ENCODE measurements at regions not wholly inside any gene's neighbourhood (a gene's known extent, or its start where the extent isn't known, plus 50 kb on each side); places are given as distances from the start of the nearest gene placed in this dataset.

- Mint-ChIP-seq H3K36me3 (no peaks in the 10 kb centered on the region), H3K27me3 (no peaks in the 10 kb centered on the region), H3K27ac (no peak overlapping the region), H3K9me3 (peaks cover 4% of the 10 kb centered on the region), H3K4me3 (no peak overlapping the region), H3K4me1 (no peaks in the 10 kb centered on the region)
- DNase-seq (ENCODE audit: low spot score in 2 of 2): no peak
- ATAC-seq (ENCODE audit: low read depth): no peak
Observed at GRCh38 chr13:34104853-34105252, 286.9 kb downstream of the RFC3 start.

DNA sequence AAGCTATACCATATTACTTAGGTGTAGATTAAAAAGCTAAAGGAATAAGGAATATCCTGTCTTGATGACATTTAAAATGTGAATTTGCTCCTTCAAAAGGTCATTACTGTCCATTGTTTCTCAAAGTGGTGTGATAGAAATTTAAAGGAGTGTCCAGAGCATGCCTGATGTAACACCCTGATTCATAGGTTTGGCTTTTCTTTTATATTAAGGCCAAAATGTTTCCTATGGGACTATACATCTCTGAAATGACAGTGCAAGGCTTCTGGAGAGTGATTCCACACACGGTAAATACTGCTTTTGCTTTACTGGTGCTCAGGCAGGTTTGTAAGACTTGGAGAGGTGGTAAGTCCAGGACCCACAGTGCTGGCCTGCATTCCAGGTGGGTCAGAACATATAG, 289.9 kb downstream of the RFC3 start:
- Mint-ChIP-seq H3K9me3 (peaks cover 6% of the 10 kb centered on the region), H3K27ac (no peak overlapping the region), H3K4me3 (no peak overlapping the region), H3K36me3 (no peaks in the 10 kb centered on the region), H3K4me1 (no peaks in the 10 kb centered on the region), H3K27me3 (peaks cover under 1% of the 10 kb centered on the region)
- ATAC-seq (ENCODE audit: low read depth) (no peak), DNase-seq (ENCODE audit: low spot score in 2 of 2) (no peak)

DNA sequence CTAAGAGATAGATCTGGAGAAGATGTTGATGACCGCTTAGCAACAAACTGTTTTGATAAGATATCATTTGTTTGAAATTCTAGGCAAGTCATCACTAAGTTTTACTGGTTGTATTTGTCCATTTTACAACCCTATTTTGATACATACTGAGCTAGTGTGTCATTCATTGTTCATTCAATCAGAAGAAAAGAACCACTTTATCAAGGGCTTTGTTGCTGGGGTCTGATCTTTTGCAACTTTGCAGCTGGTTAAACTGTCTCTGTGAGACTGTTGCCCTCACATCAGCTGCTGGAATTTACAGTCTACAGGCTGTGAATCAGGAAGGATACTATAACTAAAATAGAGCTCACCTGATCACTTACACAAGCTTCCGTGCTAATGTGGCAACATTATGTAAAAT, 290.5 kb downstream of the RFC3 start:
- no peak for ATAC-seq (ENCODE audit: low read depth)
- no peaks in the 10 kb centered on the region for H3K4me1 Mint-ChIP-seq

GRCh38 chr13:34114581-34114980, 296.6 kb downstream of the RFC3 start:
- Mint-ChIP-seq H3K9me3 (peaks cover 6% of the 10 kb centered on the region), H3K27me3 (peaks cover 2% of the 10 kb centered on the region), H3K4me1 (no peaks in the 10 kb centered on the region), H3K27ac (no peak overlapping the region), H3K36me3 (no peaks in the 10 kb centered on the region), H3K4me3 (no peak overlapping the region)
- DNase-seq (ENCODE audit: low spot score in 2 of 2) (no peak), ATAC-seq (ENCODE audit: low read depth) (no peak)

More for the DNA sequence above, 290.5 kb downstream of the RFC3 start:
- Mint-ChIP-seq H3K36me3 (no peaks in the 10 kb centered on the region), H3K27ac (no peak overlapping the region), H3K9me3 (peaks cover 6% of the 10 kb centered on the region), H3K27me3 (peaks cover 2% of the 10 kb centered on the region), H3K4me3 (no peak overlapping the region)
- no peak for DNase-seq (ENCODE audit: low spot score in 2 of 2)

- no peak overlapping the region for H3K27ac Mint-ChIP-seq
- H3K36me3 Mint-ChIP-seq: no peaks in the 10 kb centered on the region
- peaks cover 2% of the 10 kb centered on the region for H3K27me3 Mint-ChIP-seq
- no peak overlapping the region for H3K4me3 Mint-ChIP-seq
- no peaks in the 10 kb centered on the region for H3K4me1 Mint-ChIP-seq
- H3K9me3 Mint-ChIP-seq: peaks cover 4% of the 10 kb centered on the region
- DNase-seq (ENCODE audit: low spot score in 2 of 2) (no peak), ATAC-seq (ENCODE audit: low read depth) (no peak)
Observed at GRCh38 chr13:34116651-34117050, 298.7 kb downstream of the RFC3 start.

- ATAC-seq (ENCODE audit: low read depth) (no peak), DNase-seq (ENCODE audit: low spot score in 2 of 2) (no peak)
- H3K36me3 Mint-ChIP-seq: no peaks in the 10 kb centered on the region
- H3K4me1 Mint-ChIP-seq: no peaks in the 10 kb centered on the region
- no peak overlapping the region for H3K4me3 Mint-ChIP-seq
- peaks cover 1% of the 10 kb centered on the region for H3K9me3 Mint-ChIP-seq
- no peak overlapping the region for H3K27ac Mint-ChIP-seq
- H3K27me3 Mint-ChIP-seq: peaks cover 1% of the 10 kb centered on the region
Observed at GRCh38 chr13:34124666-34125306, 306.8 kb downstream of the RFC3 start.

DNA sequence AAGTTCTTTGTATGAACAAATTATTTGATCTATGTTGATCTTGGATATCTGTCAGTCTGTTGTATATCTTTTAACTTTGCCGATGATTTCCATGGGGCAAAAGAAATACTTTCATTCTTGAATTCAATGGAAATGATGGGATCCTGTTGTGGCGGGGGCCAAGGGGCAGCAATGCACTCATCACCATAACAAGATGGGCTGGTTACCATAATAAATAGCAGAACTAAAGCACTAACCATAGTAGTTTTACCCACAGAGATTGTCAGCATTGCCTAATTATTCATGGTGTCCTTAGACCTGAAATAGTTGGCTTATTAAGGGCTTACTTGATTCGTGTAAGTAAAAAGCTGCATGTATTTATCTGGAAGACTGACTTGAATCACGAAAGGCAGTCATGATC, 309.6 kb downstream of the RFC3 start:
- no peaks in the 10 kb centered on the region for H3K4me1 Mint-ChIP-seq
- no peak for DNase-seq (ENCODE audit: low spot score in 2 of 2)
- no peak overlapping the region for H3K4me3 Mint-ChIP-seq
- H3K36me3 Mint-ChIP-seq: no peaks in the 10 kb centered on the region
- no peak overlapping the region for H3K27ac Mint-ChIP-seq
- no peaks in the 10 kb centered on the region for H3K9me3 Mint-ChIP-seq
- H3K27me3 Mint-ChIP-seq: peaks cover 1% of the 10 kb centered on the region
- ATAC-seq (ENCODE audit: low read depth): no peak

DNA sequence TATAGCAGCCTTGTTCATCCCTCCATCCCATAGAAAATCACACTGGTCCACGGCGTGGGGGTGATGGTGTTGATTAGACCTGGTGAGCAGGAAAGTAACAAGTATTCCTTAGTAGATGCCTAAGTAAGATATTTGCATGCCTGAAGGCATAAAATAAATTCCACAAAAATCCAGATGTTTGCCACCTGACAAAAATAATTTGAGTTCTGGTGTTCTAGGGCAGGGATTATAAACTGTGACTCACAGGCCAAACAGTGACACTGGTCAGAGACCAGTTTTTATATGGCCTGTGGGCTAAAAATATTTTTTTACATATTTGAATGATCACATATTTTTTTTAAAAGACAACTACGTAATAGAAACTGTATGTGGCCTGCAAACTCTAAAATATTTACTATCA, 310.7 kb downstream of the RFC3 start:
- Mint-ChIP-seq H3K4me1 (no peaks in the 10 kb centered on the region), H3K9me3 (no peaks in the 10 kb centered on the region), H3K36me3 (no peaks in the 10 kb centered on the region), H3K4me3 (no peak overlapping the region), H3K27ac (no peak overlapping the region), H3K27me3 (no peaks in the 10 kb centered on the region)
- no peak for ATAC-seq (ENCODE audit: low read depth)
- no peak for DNase-seq (ENCODE audit: low spot score in 2 of 2)

GRCh38 chr13:34129436-34129835, 311.5 kb downstream of the RFC3 start:
- ATAC-seq (ENCODE audit: low read depth): no peak
- H3K27me3 Mint-ChIP-seq: no peaks in the 10 kb centered on the region
- H3K27ac Mint-ChIP-seq: no peak overlapping the region
- H3K9me3 Mint-ChIP-seq: no peaks in the 10 kb centered on the region
- H3K4me3 Mint-ChIP-seq: no peak overlapping the region
- no peaks in the 10 kb centered on the region for H3K36me3 Mint-ChIP-seq
- no peak for DNase-seq (ENCODE audit: low spot score in 2 of 2)
- H3K4me1 Mint-ChIP-seq: no peaks in the 10 kb centered on the region

DNA sequence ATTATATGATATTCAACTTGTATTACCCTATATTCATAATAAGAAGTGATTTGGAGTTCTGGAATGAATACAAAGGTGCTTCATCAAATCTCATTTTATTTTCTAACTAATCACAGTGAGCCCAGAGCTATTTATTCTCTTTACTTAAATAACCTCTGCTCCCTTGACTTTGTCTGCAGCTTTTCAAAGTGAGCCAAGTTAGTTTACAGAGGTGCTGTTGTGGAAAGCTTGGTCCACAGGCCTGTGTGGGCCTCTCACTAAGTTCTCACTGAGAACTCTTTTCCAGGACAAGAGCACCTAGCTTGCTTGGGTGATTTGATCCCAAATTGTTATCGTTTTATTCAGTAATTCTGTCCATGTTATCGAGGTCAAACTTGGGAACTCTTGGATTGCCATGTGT, 319.3 kb downstream of the RFC3 start:
- DNase-seq (ENCODE audit: low spot score in 2 of 2): no peak
- Mint-ChIP-seq H3K36me3 (no peaks in the 10 kb centered on the region), H3K27me3 (peaks cover 4% of the 10 kb centered on the region)

GRCh38 chr13:34139660-34140227, 321.8 kb downstream of the RFC3 start:
- Mint-ChIP-seq H3K4me3 (no peak overlapping the region), H3K27me3 (peaks cover 4% of the 10 kb centered on the region), H3K9me3 (no peaks in the 10 kb centered on the region), H3K36me3 (no peaks in the 10 kb centered on the region), H3K4me1 (no peaks in the 10 kb centered on the region), H3K27ac (no peak overlapping the region)
- ATAC-seq (ENCODE audit: low read depth) (no peak), DNase-seq (ENCODE audit: low spot score in 2 of 2) (no peak)

More for the DNA sequence above, 319.3 kb downstream of the RFC3 start:
- H3K4me3 Mint-ChIP-seq: no peak overlapping the region
- H3K4me1 Mint-ChIP-seq: no peaks in the 10 kb centered on the region
- no peaks in the 10 kb centered on the region for H3K9me3 Mint-ChIP-seq
- ATAC-seq (ENCODE audit: low read depth): no peak
- H3K27ac Mint-ChIP-seq: no peak overlapping the region

GRCh38 chr13:34143637-34144036, 325.7 kb downstream of the RFC3 start:
- no peaks in the 10 kb centered on the region for H3K9me3 Mint-ChIP-seq
- no peak for DNase-seq (ENCODE audit: low spot score in 2 of 2)
- no peak overlapping the region for H3K27ac Mint-ChIP-seq
- no peaks in the 10 kb centered on the region for H3K36me3 Mint-ChIP-seq
- peaks cover 4% of the 10 kb centered on the region for H3K27me3 Mint-ChIP-seq
- ATAC-seq (ENCODE audit: low read depth): no peak
- no peaks in the 10 kb centered on the region for H3K4me1 Mint-ChIP-seq
- no peak overlapping the region for H3K4me3 Mint-ChIP-seq

- H3K27me3 Mint-ChIP-seq: peaks cover 4% of the 10 kb centered on the region
- H3K27ac Mint-ChIP-seq: no peak overlapping the region
- DNase-seq (ENCODE audit: low spot score in 2 of 2) (no peak), ATAC-seq (ENCODE audit: low read depth) (no peak)
- no peak overlapping the region for H3K4me3 Mint-ChIP-seq
- H3K4me1 Mint-ChIP-seq: no peaks in the 10 kb centered on the region
- H3K9me3 Mint-ChIP-seq: no peaks in the 10 kb centered on the region
- H3K36me3 Mint-ChIP-seq: no peaks in the 10 kb centered on the region
Observed at GRCh38 chr13:34144142-34144541, 326.2 kb downstream of the RFC3 start.

GRCh38 chr13:34145061-34145460, 327.1 kb downstream of the RFC3 start:
- no peaks in the 10 kb centered on the region for H3K4me1 Mint-ChIP-seq
- no peak overlapping the region for H3K4me3 Mint-ChIP-seq

DNA sequence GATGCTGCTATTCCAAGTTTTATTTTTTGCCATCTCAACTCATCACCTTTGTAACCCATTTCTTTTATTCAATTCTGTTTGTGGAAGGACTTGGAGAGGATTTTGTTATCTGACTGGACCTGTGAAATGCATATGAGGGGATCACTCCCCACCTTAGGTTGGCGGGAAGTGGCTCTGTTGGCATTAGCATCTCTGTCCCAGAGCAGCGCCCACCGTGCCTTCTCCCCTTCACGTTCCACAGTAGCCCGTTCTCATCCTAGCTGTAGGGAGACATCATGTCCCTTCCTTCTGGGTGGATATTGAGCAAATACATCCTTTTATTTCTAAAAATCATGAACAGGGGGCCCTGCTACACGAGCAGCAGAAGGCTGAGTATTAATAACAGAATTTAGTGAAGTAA, 330.4 kb downstream of the RFC3 start:
- no peak overlapping the region for H3K4me3 Mint-ChIP-seq

More at GRCh38 chr13:34145061-34145460, 327.1 kb downstream of the RFC3 start:
- ATAC-seq (ENCODE audit: low read depth): no peak
- Mint-ChIP-seq H3K9me3 (no peaks in the 10 kb centered on the region), H3K27me3 (no peaks in the 10 kb centered on the region), H3K27ac (no peak overlapping the region), H3K36me3 (no peaks in the 10 kb centered on the region)
- no peak for DNase-seq (ENCODE audit: low spot score in 2 of 2)

More for the DNA sequence above, 330.4 kb downstream of the RFC3 start:
- H3K27ac Mint-ChIP-seq: no peak overlapping the region
- ATAC-seq (ENCODE audit: low read depth) (no peak), DNase-seq (ENCODE audit: low spot score in 2 of 2) (no peak)
- H3K36me3 Mint-ChIP-seq: no peaks in the 10 kb centered on the region
- no peaks in the 10 kb centered on the region for H3K27me3 Mint-ChIP-seq
- no peaks in the 10 kb centered on the region for H3K9me3 Mint-ChIP-seq
- no peaks in the 10 kb centered on the region for H3K4me1 Mint-ChIP-seq

All from memory B cell (primary cell).